ENCODE measurements at regions not wholly inside any gene's neighbourhood (a gene's known extent, or its start where the extent isn't known, plus 50 kb on each side); places are given as distances from the start of the nearest gene placed in this dataset.

GRCh38 chr7:133195868-133196267 lies 57.0 kb upstream of the EXOC4 start:
- DNase-seq, result no peak

DNA sequence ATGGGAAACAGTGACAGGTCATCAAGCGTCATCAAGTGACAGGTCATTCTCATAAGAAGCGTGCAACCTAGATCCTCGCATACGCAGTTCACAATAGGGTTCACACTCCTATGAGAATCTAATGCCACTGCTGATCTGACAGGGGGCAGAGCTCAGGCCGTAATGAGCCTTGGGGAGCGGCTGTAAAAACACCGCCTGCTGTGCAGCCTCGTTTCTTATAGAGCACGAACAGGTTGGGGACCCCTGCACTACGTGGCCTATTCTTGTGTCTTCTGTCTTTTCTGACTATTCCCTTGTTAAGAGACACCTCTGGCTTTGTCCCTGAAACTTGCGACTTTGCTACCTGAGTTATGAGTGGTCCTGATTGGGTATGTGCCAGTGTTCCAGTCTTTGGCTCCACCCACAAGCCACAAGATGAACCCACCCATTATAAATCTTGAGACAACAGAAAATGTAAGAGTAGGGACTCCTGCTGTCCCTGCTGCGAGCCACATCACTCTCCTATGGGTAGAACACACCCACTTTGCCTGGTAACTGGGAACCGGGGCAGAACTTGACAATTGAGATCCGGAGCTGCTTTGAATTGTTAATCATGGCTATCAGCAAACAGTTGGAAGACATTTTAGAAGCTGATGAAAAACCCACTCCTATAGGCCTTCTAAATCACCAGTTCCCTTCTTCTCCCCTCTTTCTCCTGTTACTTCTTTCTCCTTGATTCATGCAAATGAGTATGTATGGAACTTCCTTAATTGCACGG lies 55.8 kb upstream of the EXOC4 start:
- no peak for DNase-seq

DNA sequence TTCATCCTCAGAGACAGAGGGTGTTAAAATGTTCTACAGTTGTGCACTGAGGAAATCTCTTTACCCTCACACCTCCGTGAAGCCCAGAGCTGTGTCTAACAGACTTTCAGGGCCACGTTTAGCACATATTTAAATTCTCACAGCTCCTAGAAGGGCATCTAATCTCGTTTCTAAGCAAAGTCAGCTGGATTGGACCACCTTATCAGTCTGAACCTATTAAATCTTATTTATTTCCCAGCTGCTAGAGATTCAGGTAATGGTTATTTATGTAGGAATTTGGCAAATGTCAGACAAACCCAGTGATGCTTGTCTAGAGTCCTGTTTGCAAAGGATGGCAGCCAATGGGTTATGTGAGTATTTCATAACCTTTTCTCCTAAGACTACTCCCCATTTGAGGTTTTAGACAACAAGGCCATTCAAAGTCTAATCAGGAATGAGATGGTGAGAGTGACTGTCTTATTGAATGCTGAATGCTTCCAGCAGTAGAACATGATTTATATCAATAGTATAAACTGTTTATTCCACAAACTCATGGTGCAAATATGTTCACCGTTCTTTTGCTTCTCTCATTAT lies 54.8 kb upstream of the EXOC4 start:
- DNase-seq, result no peak

GRCh38 chr7:133199831-133200230 lies 53.0 kb upstream of the EXOC4 start:
- no peak for DNase-seq

DNA sequence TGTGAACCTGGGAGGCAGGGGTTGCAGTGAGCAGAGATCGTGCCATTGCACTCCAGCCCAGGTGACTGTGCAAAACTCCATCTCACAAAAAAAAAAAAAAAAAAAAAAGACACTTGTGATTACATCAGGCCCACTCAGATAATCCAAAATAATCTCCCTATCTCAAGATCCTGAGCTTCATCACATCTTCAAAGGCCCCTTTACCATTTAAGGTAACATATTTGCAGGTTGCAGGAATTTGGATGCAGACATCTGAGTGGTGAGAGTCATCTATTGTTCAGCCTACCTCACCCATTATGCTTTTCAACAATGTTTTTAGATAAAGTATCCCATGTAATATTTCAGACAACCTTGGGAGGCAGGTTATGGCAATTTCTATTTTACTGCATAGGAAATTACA lies 51.4 kb upstream of the EXOC4 start:
- DNase-seq, result no peak

- DNase-seq, result no peak
Measured at GRCh38 chr7:133202942-133203341, 49.9 kb upstream of the EXOC4 start.
